Panc1 (cell line): ENCODE measurements at regions not wholly inside any gene's neighbourhood (a gene's known extent, or its start where the extent isn't known, plus 50 kb on each side); places are given as distances from the start of the nearest gene placed in this dataset.

ENCODE experiments used
- ATAC-seq: fragments of 200-7000 bp; cut with Tn5 transposase; 2 replicates; pipeline ENCODE4 v1.9.1; 2020; ENCODE audit warnings: mild to moderate bottlenecking, moderate library complexity
- BruUV-seq: library from RNA; stranded (reverse); fragments of 400-500 nt; replicated peaks from 2 replicates; lab custom pipeline; 2021; lab: Mats Ljungman, UMichigan
- CTCF ChIA-PET: fragments of 300-600 bp; sonication (Branson Sonifier 250); formaldehyde crosslinking; loops from one replicate; lab custom pipeline; 2022; ENCODE audit warnings: antibody characterized with exemption; lab: Charles Lee
- POLR2A ChIA-PET: fragments of 300-600 bp; sonication (Branson Sonifier 250); formaldehyde crosslinking; loops from one replicate; lab custom pipeline; 2022; ENCODE audit warnings: antibody characterized with exemption; lab: Charles Lee
- DNase-seq: peaks from one replicate; pipeline ENCODE4 v3.0.0-alpha.2; 2010; ENCODE audit warnings: low read depth, low spot score
- H3K27ac ChIP-seq: 2 replicates; pipeline ENCODE4 v1.5.1; 2011; ENCODE audit warnings: mild to moderate bottlenecking, low read length, inconsistent platforms
- H3K27me3 ChIP-seq: fragments of 200-500 bp; sonication (Bioruptor generic); 2 replicates; pipeline ENCODE4 v1.6.0; 2014; ENCODE audit warnings: low read length, inconsistent platforms; ENCODE audit not compliant: control insufficient read depth, insufficient read depth
- H3K36me3 ChIP-seq: fragments of 200-500 bp; sonication (Bioruptor generic); 2 replicates; pipeline ENCODE4 v1.5.1; 2014; ENCODE audit warnings: inconsistent platforms, mild to moderate bottlenecking, low read length, moderate library complexity; ENCODE audit not compliant: control insufficient read depth, insufficient read depth
- H3K4me1 ChIP-seq: 2 replicates; pipeline ENCODE4 v1.5.1; 2011; ENCODE audit warnings: inconsistent platforms, mild to moderate bottlenecking, low read length, moderate library complexity; ENCODE audit not compliant: control insufficient read depth, insufficient read depth
- H3K4me3 ChIP-seq, 2 experiments: 2 replicates each; pipeline ENCODE4 v1.5.1; 2011 to 2012; ENCODE audit warnings: low read depth in 2 of 2, low read length in 2 of 2, mild to moderate bottlenecking in 2 of 2, inconsistent platforms in 1 of 2, moderate library complexity in 1 of 2
- H3K9me3 ChIP-seq: fragments of 200-500 bp; sonication (Bioruptor generic); 2 replicates; pipeline ENCODE4 v1.5.1; 2014; ENCODE audit warnings: low read depth, mild to moderate bottlenecking, inconsistent platforms, low read length, moderate library complexity; ENCODE audit not compliant: control insufficient read depth, insufficient read depth
- POLR2AphosphoS5 ChIP-seq: IDR thresholded peaks from 2 replicates; pipeline ENCODE4 v1.6.1; 2012; ENCODE audit warnings: mild to moderate bottlenecking, low read depth, low read length, moderate library complexity
- REST ChIP-seq, 2 experiments: IDR thresholded peaks; 2 replicates each; pipeline ENCODE4 v1.6.1; 2011 to 2012; ENCODE audit warnings: low read depth in 2 of 2, control low read depth in 1 of 2, low read length in 1 of 2, mild to moderate bottlenecking in 1 of 2, moderate library complexity in 1 of 2; ENCODE audit not compliant: insufficient read depth in 1 of 2
- SIN3A ChIP-seq: IDR thresholded peaks from 2 replicates; pipeline ENCODE4 v1.6.1; 2012; ENCODE audit warnings: low read depth, mild to moderate bottlenecking, low read length, moderate library complexity, borderline replicate concordance; ENCODE audit not compliant: insufficient read depth
- TCF7L2 ChIP-seq: IDR thresholded peaks from 2 replicates; pipeline ENCODE4 v1.6.1; 2011; ENCODE audit warnings: mild to moderate bottlenecking, low read depth, low read length, inconsistent platforms
- in situ Hi-C: cut with HindIII; loops from 2 replicates; pipeline ENCODE4 v1.10.0; 2016; ENCODE audit warnings: low sequenced_read_pairs, low pct_unique_long_range_greater_than_20kb
- intact Hi-C: fragments of 100-400 bp; cut with micrococcal nuclease; formaldehyde crosslinking; loops from one replicate; pipeline ENCODE4 v1.10.0; 2022; ENCODE audit not compliant: unreplicated experiment
- TF ChIP-seq, protein P1 (sequence below): fragments of 450-650 bp; IDR thresholded peaks from 2 replicates; pipeline ENCODE4 v1.5.1; 2017; ENCODE audit warnings: mild to moderate bottlenecking

DNA sequence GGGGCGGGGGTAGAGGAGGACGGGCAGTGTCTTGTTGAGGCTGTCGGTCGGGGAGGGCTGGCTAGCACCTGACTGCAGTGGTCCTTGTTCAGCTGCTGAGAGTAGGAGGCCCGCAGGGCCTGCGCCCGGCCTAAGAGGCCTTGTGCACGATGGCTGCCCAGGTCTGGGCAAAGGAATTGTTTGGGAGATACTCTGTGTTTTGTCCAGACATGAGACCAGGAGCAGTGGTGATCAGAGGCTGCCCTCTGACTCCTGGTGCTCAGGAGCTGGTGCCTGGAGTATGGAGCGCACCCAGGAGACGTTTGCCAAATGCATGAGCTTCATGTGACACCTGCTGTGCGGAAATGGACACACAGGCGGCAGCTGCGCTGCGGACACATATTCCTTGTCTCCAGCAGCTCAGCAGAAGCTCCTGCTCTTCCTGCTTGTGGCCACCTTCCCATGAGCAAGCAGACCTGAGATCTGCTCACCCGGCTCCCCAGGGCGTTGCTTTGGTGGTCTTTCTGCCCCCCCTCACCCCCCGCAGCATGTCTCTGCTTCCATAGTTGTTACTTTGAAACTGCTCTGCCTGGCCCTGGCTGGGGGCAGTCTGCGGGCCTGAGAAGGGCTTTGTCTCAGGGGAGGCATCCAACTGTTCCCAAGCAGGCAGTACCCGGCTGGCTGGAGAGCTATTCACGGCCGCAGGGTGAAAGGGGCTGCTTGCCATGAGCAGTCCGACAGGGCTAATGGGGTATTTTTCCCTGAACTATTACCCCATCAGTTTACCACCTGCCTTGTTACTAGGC is 163.9 kb downstream of the TEX29 start:
- no peak overlapping the region for H3K27ac ChIP-seq
- no TSS peak for BruUV-seq
- intact Hi-C loops (no loop called here), in situ Hi-C loops (no loop called here)
- TF ChIP-seq REST (IDR thresholded peaks at IDR 0.05; ENCODE audit: insufficient read depth in 1 of 2, low read depth in 2 of 2, low read length in 1 of 2) (no peak), TCF7L2 (no peak), SIN3A (no peak)
- TF ChIP-seq, protein P1, sequence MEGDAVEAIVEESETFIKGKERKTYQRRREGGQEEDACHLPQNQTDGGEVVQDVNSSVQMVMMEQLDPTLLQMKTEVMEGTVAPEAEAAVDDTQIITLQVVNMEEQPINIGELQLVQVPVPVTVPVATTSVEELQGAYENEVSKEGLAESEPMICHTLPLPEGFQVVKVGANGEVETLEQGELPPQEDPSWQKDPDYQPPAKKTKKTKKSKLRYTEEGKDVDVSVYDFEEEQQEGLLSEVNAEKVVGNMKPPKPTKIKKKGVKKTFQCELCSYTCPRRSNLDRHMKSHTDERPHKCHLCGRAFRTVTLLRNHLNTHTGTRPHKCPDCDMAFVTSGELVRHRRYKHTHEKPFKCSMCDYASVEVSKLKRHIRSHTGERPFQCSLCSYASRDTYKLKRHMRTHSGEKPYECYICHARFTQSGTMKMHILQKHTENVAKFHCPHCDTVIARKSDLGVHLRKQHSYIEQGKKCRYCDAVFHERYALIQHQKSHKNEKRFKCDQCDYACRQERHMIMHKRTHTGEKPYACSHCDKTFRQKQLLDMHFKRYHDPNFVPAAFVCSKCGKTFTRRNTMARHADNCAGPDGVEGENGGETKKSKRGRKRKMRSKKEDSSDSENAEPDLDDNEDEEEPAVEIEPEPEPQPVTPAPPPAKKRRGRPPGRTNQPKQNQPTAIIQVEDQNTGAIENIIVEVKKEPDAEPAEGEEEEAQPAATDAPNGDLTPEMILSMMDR, result no peak
- H3K36me3 ChIP-seq, result no peaks in the 10 kb centered on the region
- no peak for DNase-seq
- no peaks in the 10 kb centered on the region for H3K9me3 ChIP-seq
- no peaks in the 10 kb centered on the region for H3K4me1 ChIP-seq
- ATAC-seq, result no peak
- ChIA-PET POLR2A (interaction anchor here (0.6 kb wide), 1 partner anchor 9 kb away, joined by 3 read pairs; no protein-coding TSS in a partner anchor), CTCF (interaction anchor here (0.7 kb wide), 1 partner anchor 1356 kb away, joined by 3 read pairs; no protein-coding TSS in a partner anchor)
- H3K27me3 ChIP-seq, result no peaks in the 10 kb centered on the region
- no peak overlapping the region for H3K4me3 ChIP-seq

DNA sequence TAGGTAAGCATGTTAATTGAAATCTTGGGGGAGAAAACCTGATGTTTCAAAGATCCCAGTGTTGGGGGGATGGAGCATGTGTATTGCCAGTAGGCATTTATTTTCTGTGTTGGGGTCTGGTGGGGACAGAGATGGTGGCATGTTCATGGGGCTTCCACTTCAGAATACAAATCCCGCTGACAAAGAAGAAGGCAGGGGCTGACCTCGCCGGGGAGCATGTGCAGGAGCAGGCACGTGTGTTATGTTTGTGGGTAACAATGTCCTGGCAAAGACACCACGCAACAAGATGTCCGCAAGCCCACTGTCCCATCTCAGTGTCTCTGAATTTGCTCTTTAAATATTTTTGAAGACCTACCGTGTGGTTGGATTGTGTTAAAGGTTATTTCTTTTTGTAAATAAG is 164.5 kb downstream of the TEX29 start:
- no peaks in the 10 kb centered on the region for H3K9me3 ChIP-seq
- in situ Hi-C loops, result no loop called here
- H3K36me3 ChIP-seq, result no peaks in the 10 kb centered on the region
- TF ChIP-seq TCF7L2 (no peak), SIN3A (no peak), REST (IDR thresholded peaks at IDR 0.05; ENCODE audit: insufficient read depth in 1 of 2, low read depth in 2 of 2, low read length in 1 of 2) (no peak), POLR2AphosphoS5 (no peak)
- TF ChIP-seq, protein P1, result no peak
- ChIA-PET POLR2A (no interaction called here), CTCF (no interaction called here)
- no TSS peak for BruUV-seq
- H3K4me1 ChIP-seq, result no peaks in the 10 kb centered on the region
- ATAC-seq (no peak), DNase-seq (no peak)
- no peaks in the 10 kb centered on the region for H3K27me3 ChIP-seq
- no peak overlapping the region for H3K27ac ChIP-seq
- H3K4me3 ChIP-seq, result no peak overlapping the region
- intact Hi-C loops, result no loop called here
